OCI-LY7 (cell line): ENCODE measurements at regions not wholly inside any gene's neighbourhood (a gene's known extent, or its start where the extent isn't known, plus 50 kb on each side); places are given as distances from the start of the nearest gene placed in this dataset.
"Not testable (repeated sequence)": the region's sequence is repeated elsewhere in the genome, so short reads cannot be mapped to it uniquely, and the experiment has no call there.

Experiments
- BruUV-seq: library from RNA; stranded (reverse); fragments of 400-500 nt; replicated peaks from 2 replicates; lab custom pipeline; 2021; lab: Mats Ljungman, UMichigan
- CTCF ChIA-PET: fragments of 300-600 bp; sonication (Branson Sonifier 250); formaldehyde crosslinking; loops from one replicate; lab custom pipeline; 2022; ENCODE audit warnings: antibody characterized with exemption; ENCODE audit not compliant: unreplicated experiment; lab: Charles Lee
- POLR2A ChIA-PET: fragments of 300-600 bp; sonication (Branson Sonifier 250); formaldehyde crosslinking; loops from one replicate; lab custom pipeline; 2022; ENCODE audit warnings: antibody characterized with exemption; lab: Charles Lee
- DNase-seq: peaks from one replicate; pipeline ENCODE4 v3.0.0-alpha.2; 2015; ENCODE audit warnings: low spot score
- H2AFZ ChIP-seq: fragments of 200-600 bp; sonication (generic), shearing (Covaris generic); 2 replicates; pipeline ENCODE4 v1.6.1; 2014; ENCODE audit warnings: mild to moderate bottlenecking, antibody characterized with exemption, low read length, moderate library complexity
- H3K27ac ChIP-seq: fragments of 200-600 bp; sonication (generic); 2 replicates; pipeline ENCODE4 v1.5.1; 2014; ENCODE audit warnings: mixed run types, low read depth, mild to moderate bottlenecking, moderate library complexity, low read length, inconsistent platforms; ENCODE audit not compliant: poor library complexity, severe bottlenecking
- H3K36me3 ChIP-seq: fragments of 200-600 bp; sonication (generic); 2 replicates; pipeline ENCODE4 v1.6.1; 2014; ENCODE audit warnings: mild to moderate bottlenecking, antibody characterized with exemption, low read length, moderate library complexity, mixed read lengths; ENCODE audit not compliant: insufficient read depth
- H3K4me1 ChIP-seq: fragments of 200-600 bp; sonication (generic); 2 replicates; pipeline ENCODE4 v1.5.1; 2014; ENCODE audit warnings: mild to moderate bottlenecking, low read length; ENCODE audit not compliant: insufficient read depth, poor library complexity, severe bottlenecking
- H3K4me2 ChIP-seq: fragments of 200-600 bp; sonication (generic); 2 replicates; pipeline ENCODE4 v1.6.1; 2014; ENCODE audit warnings: mild to moderate bottlenecking, low read length
- H3K4me3 ChIP-seq: fragments of 200-600 bp; sonication (generic); 2 replicates; pipeline ENCODE4 v1.5.1; 2014; ENCODE audit warnings: mild to moderate bottlenecking, low read depth, low read length; ENCODE audit not compliant: poor library complexity, severe bottlenecking
- H3K79me2 ChIP-seq: fragments of 200-600 bp; sonication (generic); 2 replicates; pipeline ENCODE4 v1.6.1; 2016; ENCODE audit warnings: low read depth, mild to moderate bottlenecking, low read length, moderate library complexity, mixed read lengths; ENCODE audit not compliant: insufficient read depth
- H3K9me2 ChIP-seq: fragments of 200-600 bp; sonication (generic); 2 replicates; pipeline ENCODE4 v1.6.1; 2016; ENCODE audit warnings: mild to moderate bottlenecking, low read length, mixed read lengths; ENCODE audit not compliant: insufficient read depth
- H3K9me3 ChIP-seq: fragments of 200-600 bp; sonication (generic); 2 replicates; pipeline ENCODE4 v1.6.1; 2014; ENCODE audit warnings: mild to moderate bottlenecking, mixed run types, low read length, mixed read lengths
- H4K20me1 ChIP-seq: fragments of 200-600 bp; sonication (generic); 2 replicates; pipeline ENCODE4 v1.6.1; 2014; ENCODE audit warnings: mild to moderate bottlenecking, antibody characterized with exemption, low read length, moderate library complexity, mixed read lengths; ENCODE audit not compliant: insufficient read depth
- intact Hi-C: fragments of 100-400 bp; cut with micrococcal nuclease; formaldehyde crosslinking; loops from one replicate; pipeline ENCODE4 v1.10.0; 2022; ENCODE audit not compliant: unreplicated experiment

DNA sequence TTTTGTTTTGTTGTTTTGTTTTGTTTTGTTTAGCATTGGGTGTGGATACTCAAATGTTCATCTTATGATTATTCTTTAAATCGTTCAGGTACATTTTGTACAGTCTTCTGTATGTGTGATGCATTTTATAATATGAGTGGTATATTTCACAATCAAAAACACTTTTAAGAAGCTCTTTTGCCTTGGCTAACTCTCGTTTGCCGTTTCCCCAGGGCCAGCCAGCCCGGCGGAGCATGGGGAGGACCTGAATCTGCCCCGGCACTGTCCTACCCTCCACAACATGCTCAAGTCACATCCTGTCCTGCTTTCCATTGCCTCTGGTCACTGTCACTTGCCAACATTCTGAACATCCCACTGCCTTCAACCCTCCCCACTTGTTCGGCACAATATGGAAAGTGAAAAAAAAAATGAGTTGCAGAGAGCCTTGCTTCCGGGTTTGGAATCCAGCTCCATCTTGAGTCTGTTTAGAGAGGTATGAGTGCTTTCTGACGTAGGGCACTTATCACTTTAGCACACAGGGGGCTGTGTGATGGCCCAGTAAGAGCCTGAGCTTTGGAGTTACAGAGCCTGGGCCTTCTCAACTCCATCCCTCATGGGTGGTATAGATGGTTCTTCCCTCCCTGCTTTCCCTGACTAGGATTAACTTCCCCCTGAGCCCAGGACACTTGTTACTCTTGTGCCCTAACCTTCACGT is 109.6 kb upstream of the PLGLB2 start:
- H3K9me3 ChIP-seq, intact Hi-C loops, CTCF ChIA-PET: not testable (repeated sequence)

DNA sequence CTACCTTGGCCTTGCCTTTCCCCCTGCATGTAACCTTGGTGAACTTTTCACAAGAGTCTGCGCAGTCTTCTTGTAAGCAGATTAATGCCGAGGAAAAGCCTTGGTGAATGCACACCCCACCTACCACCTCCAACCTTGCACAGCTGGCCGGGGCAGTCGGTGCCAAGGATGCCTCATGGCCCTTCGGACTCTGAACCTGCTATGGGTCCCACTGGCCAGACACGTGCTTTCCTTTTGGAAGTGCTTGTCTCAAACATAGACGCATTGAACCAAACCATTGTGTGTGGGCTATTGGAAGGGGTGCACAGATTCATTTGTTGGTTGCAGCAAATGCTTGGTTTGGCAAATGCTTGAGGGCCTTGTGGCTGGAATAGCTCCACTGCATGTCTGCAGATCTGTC is 109.0 kb upstream of the PLGLB2 start:
- intact Hi-C loops, CTCF ChIA-PET: not testable (repeated sequence)

More for the DNA sequence above, 109.6 kb upstream of the PLGLB2 start:
- H3K27ac ChIP-seq, H3K4me3 ChIP-seq, BruUV-seq, DNase-seq, H3K9me2 ChIP-seq, H3K79me2 ChIP-seq, POLR2A ChIA-PET, H4K20me1 ChIP-seq, H3K4me1 ChIP-seq, H3K4me2 ChIP-seq, H3K36me3 ChIP-seq, H2AFZ ChIP-seq: not testable (repeated sequence)

DNA sequence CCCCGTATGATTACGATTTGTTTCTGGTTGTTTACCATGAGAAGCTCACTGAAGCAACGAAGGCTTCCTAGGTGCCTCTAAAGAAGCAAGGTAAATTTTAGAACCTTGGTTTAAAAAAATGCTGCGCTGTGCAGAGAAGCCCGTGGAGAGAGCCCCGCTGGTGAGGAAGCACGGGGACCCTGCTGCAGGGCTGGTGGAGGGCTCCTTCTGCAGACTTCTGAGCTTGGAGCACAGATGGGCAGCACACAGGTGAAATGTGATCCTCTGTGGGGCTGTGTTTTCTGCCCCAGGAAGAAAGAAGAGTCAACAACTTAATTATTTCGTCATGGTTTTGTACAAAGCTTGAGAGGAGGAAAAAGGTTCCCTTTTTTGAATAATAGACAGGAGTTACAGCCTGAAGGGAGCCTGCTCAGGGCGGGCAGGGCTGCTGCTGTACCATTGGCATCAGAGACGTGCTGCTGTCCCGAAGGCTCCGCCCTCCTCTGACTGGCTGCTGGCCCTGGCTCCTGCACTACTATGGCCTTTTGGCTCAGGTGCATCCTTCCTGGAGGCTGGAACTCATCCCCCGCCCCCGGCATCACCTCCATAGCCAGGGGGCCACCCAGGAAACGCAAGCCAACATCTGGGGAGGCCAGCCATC is 108.0 kb upstream of the PLGLB2 start:
- H3K4me3 ChIP-seq, H3K36me3 ChIP-seq, intact Hi-C loops, CTCF ChIA-PET, H3K9me2 ChIP-seq, POLR2A ChIA-PET, H3K27ac ChIP-seq, H3K4me1 ChIP-seq, H2AFZ ChIP-seq, H3K9me3 ChIP-seq, H4K20me1 ChIP-seq, DNase-seq, H3K79me2 ChIP-seq, BruUV-seq, H3K4me2 ChIP-seq: not testable (repeated sequence)

More for the DNA sequence above, 109.0 kb upstream of the PLGLB2 start:
- H2AFZ ChIP-seq, BruUV-seq, H3K9me2 ChIP-seq, H3K4me2 ChIP-seq, H3K9me3 ChIP-seq, H3K79me2 ChIP-seq, DNase-seq, H3K4me3 ChIP-seq, H3K4me1 ChIP-seq, H3K27ac ChIP-seq, H3K36me3 ChIP-seq, H4K20me1 ChIP-seq, POLR2A ChIA-PET: not testable (repeated sequence)

DNA sequence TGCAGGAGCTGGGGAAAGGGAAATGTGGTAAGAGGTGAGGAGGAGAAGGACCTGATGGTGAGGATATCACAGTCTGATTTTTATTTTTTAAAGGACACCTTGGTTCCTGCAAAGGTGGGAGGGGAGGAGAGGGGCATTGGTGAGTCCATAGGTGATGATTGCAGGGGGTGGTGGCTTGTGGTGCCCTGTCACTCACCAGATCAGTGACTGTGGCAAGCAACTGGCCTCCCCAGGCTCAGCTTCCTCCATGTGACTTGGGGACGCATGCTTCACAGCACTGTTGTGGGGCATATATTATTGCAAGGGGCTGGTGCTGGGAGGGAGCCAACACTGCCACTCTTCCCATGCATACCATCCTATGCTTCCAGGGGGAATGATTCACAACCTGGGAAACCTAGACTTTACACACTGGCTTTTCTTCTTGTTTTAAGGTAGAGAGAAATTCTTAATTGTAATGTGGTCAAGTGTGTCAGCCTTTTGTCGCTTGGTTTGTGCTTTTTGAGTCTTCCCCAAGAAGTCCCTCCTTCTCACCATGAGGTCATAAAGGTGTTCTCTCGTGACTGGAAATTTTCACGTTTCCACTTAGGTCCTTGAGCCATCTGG is 106.8 kb upstream of the PLGLB2 start:
- H3K36me3 ChIP-seq, POLR2A ChIA-PET, H3K9me3 ChIP-seq, DNase-seq, H4K20me1 ChIP-seq, CTCF ChIA-PET, H2AFZ ChIP-seq, H3K4me3 ChIP-seq, H3K4me2 ChIP-seq, H3K79me2 ChIP-seq, BruUV-seq, H3K9me2 ChIP-seq, H3K27ac ChIP-seq, H3K4me1 ChIP-seq, intact Hi-C loops: not testable (repeated sequence)

DNA sequence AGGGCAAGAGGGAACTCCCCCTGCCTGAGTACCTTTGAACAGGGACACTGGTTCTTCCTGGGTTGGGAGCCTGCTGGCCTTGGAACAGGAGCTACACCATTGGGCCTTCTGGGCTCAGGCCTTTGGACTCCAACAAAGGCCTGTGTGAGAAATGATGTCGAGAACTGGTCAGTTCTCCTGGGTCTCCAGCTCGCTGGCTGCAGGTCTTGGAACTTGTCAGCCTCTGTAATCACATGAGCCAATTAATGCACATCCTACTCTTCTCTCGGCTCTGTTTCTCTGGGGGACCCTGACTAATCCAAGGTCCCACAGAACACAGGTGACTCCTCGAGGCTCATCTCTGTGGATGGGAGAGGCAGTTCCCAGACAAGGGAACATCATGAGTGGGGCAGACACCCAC is 104.7 kb upstream of the PLGLB2 start:
- H3K4me3 ChIP-seq, H3K36me3 ChIP-seq, H3K4me2 ChIP-seq, H4K20me1 ChIP-seq, BruUV-seq, H3K79me2 ChIP-seq, intact Hi-C loops, H2AFZ ChIP-seq, H3K9me2 ChIP-seq, H3K9me3 ChIP-seq, CTCF ChIA-PET, DNase-seq, H3K4me1 ChIP-seq, POLR2A ChIA-PET, H3K27ac ChIP-seq: not testable (repeated sequence)

DNA sequence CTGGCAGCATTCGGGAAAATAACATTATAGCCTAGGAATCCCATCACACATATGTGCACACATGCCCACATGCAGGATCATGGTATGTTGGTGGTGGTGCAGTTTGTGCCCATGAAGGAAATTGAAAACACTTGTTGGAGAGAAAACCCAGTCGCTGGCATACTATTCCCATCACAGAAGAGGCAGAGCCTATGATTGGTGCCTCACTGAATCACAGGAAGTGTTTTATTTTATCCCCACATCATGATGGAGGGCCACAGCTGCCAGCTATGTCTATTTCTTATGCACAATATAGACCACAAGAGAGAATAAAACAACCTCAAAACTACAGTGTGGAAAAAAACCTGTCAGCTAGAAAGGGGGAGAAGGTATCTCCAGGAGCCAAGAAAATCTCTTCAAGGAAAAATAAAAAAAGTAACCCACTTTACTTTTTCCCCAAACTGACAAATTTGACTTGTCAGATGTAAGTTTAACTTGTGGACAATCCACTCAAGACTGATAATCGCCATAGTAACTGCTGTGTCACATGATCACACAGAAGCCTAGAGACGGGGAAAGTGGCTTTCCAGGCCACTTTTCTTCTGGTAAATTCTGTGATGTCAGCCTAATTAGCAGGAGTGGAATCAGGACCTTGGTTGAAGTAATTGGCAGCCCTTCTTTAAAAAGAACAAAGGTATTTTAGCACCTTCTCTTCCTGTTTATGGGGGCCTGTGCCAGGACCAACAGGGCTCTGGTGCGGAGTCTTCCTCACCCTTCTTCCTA is 100.0 kb upstream of the PLGLB2 start:
- H3K4me2 ChIP-seq, CTCF ChIA-PET, H3K4me1 ChIP-seq, H3K9me3 ChIP-seq, BruUV-seq, H3K27ac ChIP-seq, H2AFZ ChIP-seq, DNase-seq, POLR2A ChIA-PET, H3K9me2 ChIP-seq, intact Hi-C loops, H3K36me3 ChIP-seq, H3K79me2 ChIP-seq, H3K4me3 ChIP-seq, H4K20me1 ChIP-seq: not testable (repeated sequence)
